ENCODE measurements at regions not wholly inside any gene's neighbourhood (a gene's known extent, or its start where the extent isn't known, plus 50 kb on each side); places are given as distances from the start of the nearest gene placed in this dataset.

DNA sequence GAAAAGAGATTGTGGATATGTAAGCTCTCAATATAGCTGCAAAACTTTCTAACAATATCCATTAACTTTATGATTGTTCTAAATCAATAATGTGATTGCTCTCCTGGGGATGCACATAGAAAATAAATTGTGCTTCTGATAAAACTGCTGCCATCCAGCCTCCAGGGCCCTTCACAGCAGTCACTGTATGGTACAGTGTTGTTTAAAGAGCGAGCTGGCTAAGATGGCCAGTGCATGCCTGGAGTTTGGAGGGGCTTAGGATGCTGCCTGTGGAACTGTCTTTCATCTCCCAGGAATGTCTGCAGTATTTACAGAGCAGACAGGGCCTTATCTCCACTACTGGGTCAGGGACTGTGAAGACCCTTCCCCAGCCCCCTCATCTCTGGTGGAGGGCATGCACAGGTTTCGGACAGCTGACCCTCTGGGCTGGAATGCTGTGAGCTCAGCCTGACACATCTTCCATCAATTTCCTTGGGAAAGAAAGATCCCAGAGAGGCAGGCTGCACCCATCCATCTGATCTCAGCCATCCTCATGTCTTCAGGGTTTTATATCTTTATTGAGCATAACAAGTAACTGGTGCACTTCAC is 137.0 kb downstream of the PLPP3 start:
- Mint-ChIP-seq H3K9me3 (no peaks in the 10 kb centered on the region), H3K27me3 (no peaks in the 10 kb centered on the region), H3K4me3 (no peak overlapping the region), H3K27ac (no peak overlapping the region), H3K4me1 (no peaks in the 10 kb centered on the region)
- ATAC-seq = no peak
- DNase-seq = no peak

DNA sequence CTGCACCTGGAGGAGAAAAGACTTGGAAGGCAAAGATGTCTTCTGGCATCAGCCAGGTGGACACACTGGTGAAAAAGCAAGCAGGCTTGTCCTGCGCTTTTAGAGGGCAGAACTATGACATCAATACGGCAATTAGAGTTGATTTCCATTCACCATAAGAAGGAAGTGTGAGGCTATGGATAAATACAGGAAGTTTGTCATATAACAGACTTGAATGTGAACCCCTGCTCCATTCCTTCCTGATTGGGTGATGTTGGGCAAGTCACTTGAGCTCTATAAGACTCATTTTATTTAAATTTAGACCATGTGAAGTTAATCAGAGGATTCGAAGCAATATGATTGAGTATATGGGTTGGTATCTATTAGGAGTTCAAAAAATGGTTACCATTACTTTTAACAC is 137.8 kb downstream of the PLPP3 start:
- Mint-ChIP-seq H3K27ac (no peak overlapping the region), H3K9me3 (no peaks in the 10 kb centered on the region), H3K4me1 (no peaks in the 10 kb centered on the region), H3K27me3 (no peaks in the 10 kb centered on the region), H3K4me3 (no peak overlapping the region)
- DNase-seq (no peak), ATAC-seq (no peak)

DNA sequence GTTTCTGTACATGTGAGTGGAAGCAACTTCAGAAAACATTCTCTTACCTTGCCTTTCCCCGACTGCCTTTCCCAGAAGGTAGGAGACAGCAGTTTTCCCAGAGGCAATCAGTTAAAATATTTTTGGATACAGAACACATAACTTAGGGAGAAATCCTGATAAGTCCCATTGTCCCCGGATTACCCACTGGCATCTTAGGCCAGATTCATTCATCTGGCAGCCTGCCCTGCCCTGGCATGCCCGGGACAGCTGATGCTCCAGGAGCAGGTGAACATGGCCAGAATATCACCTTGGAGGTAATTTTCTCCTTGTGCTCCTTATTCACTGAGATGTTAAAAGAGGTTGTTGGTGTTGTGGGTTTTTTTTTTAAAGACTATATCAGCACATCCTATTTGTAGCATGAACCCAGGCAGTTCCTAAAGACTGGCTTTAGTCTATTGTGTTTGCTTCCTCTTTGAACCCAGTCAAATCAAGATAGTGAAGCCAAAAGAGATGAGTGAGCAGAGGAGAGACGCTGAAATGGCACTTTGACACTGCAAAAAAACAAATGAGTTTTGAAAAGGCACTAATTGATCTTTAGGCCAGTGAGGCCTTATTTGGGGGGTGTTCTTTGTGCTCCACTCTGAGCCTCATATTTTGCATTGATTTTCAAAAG is 139.6 kb downstream of the PLPP3 start:
- Mint-ChIP-seq H3K27me3 (no peaks in the 10 kb centered on the region), H3K27ac (no peak overlapping the region), H3K4me3 (no peak overlapping the region), H3K9me3 (no peaks in the 10 kb centered on the region), H3K4me1 (no peaks in the 10 kb centered on the region)
- ATAC-seq (no peak), DNase-seq (no peak)

DNA sequence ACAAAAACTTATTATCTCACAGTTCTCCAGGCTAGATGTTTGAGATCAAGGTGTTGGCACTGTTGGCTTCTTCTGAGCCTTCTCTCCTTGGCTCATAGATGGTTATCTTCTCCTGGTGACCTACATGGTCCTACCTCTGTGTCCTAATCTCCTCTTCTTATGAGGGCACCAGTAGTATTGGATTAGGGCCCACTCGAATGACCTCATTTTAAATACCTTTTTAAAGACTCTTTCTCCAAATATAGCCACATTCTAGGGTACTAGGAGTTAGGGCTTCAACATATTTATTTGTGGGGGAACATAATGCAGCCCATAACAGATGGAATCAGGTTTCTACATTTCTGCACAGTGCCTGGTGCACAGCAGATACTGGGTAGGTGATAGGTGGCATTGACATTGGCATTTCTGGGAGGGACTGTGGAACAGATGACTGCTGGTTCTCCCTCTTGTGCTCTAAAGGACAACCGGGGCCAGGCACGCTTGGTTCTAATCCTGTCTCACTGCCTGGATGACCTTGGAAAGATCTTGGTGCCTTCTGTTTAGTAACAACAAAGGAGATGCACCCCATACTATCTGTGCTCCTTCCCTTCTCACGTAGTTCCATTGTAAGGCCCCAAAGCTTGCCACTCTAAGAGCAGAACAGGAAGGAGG is 140.3 kb downstream of the PLPP3 start:
- Mint-ChIP-seq H3K4me1 (no peaks in the 10 kb centered on the region), H3K9me3 (no peaks in the 10 kb centered on the region), H3K27me3 (no peaks in the 10 kb centered on the region), H3K27ac (no peak overlapping the region), H3K4me3 (no peak overlapping the region)
- ATAC-seq = no peak
- DNase-seq = no peak

DNA sequence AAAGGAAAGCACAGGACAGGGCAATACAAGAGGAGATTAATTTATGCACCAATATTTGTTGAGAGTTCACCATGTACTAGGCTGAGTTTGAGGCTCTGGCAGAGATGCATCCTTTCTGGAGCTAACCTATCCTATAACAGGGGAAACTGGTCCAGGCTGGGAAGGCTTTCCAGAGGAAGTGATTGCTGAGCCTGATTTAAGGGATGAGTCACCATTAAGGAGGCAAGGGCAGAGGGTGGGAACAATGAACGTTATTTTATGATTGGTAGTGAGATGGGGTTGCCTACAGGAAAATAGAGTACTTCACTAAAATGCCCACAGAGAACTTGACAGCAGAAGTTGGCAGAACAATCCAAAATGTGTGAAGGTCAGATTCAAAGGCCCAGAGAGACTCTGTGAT is 141.4 kb downstream of the PLPP3 start:
- H3K4me3 Mint-ChIP-seq = no peak overlapping the region
- ATAC-seq (no peak), DNase-seq (no peak)
- H3K9me3 Mint-ChIP-seq = no peaks in the 10 kb centered on the region
- H3K27me3 Mint-ChIP-seq = no peaks in the 10 kb centered on the region
- no peaks in the 10 kb centered on the region for H3K4me1 Mint-ChIP-seq
- no peak overlapping the region for H3K27ac Mint-ChIP-seq

DNA sequence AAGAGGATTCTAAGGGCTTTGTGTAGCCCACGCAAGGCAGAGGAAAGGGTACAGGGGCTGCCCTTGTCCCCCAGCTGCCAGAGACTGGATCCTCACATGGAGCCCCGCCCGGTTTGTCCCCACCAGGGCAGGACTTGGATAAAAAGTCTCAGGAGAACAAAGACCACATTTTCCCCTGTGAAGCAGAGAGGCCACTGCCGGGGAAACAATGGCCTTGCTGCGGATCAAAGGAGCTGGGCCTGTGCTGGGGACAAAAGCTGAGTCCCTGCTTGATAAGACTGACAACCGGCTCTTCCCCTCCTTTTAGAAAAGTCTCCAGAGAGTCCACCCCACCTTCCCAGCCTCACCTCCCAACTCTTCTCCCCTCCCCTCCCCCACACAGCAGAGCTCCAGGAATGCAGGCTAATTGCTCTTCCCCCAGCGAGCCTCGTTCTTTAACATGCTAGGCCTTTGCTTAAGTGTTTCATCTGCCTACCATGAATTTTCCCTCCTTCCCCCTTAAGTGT is 142.4 kb downstream of the PLPP3 start:
- Mint-ChIP-seq H3K4me3 (no peak overlapping the region), H3K27ac (no peak overlapping the region), H3K4me1 (no peaks in the 10 kb centered on the region), H3K9me3 (no peaks in the 10 kb centered on the region), H3K27me3 (no peaks in the 10 kb centered on the region)
- ATAC-seq (no peak), DNase-seq (no peak)

DNA sequence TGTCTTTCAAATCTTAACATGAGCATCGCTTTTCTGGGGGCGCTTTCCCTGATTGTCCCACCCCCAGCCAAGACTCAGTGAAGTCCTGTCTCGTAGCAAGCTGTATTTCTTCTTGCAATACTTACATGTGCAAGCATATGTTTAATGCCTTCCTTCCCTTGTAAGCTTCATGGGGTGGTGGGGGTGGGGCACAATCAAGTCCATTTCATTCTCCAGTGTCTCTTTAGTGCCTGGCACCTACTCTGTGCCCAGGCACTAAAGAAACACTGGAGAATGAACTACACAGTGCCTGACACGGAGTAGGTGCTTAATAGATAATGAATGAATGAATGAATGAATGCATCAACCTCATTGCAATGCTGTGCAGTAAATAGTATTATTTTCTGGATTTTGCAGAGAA is 143.1 kb downstream of the PLPP3 start:
- H3K27me3 Mint-ChIP-seq = no peaks in the 10 kb centered on the region
- H3K27ac Mint-ChIP-seq = no peak overlapping the region
- no peak for ATAC-seq
- no peaks in the 10 kb centered on the region for H3K4me1 Mint-ChIP-seq
- H3K4me3 Mint-ChIP-seq = no peak overlapping the region
- no peak for DNase-seq
- no peaks in the 10 kb centered on the region for H3K9me3 Mint-ChIP-seq

DNA sequence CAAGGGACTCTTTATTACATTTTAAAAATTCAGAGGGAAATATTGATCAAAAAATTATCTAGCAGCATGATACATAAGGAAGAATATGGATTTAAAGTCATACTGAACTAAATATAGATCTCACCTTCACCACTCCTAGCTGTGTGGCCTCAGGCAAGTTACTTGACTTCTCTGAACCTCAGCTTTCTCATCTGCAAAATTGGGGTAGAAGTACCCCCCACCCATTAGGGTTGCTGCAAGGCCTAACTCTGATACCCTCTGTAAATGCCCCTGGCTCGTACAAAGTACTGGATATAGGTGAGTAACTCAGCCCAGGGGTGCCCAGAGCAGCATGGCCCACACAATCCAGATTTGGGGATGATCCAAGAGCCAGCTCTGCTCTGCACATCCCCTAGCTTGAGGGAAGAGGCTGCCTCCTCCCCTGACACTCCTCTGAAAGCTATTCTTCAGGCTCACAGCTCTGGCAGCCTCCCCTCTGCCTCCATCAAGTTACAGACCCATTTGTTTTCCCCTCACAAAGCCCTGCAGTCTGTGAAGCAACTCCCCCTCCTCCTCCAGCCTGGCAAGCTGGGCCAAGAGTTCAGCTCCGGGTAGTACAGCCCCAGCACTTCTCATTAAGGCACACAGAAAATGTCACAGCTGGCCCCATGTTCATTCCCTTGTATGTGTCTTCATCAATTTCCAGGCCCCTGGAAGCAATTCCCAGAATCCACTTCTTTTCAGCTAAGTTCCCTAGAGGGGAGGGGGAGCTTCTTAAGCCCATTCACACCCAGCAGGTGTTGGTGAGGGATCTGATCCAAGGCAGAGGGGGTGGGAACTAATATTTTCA is 143.7 kb downstream of the PLPP3 start:
- ATAC-seq = no peak
- H3K4me3 Mint-ChIP-seq = no peak overlapping the region
- H3K4me1 Mint-ChIP-seq = no peaks in the 10 kb centered on the region
- H3K9me3 Mint-ChIP-seq = no peaks in the 10 kb centered on the region
- H3K27me3 Mint-ChIP-seq = no peaks in the 10 kb centered on the region
- no peak overlapping the region for H3K27ac Mint-ChIP-seq
- DNase-seq = no peak

DNA sequence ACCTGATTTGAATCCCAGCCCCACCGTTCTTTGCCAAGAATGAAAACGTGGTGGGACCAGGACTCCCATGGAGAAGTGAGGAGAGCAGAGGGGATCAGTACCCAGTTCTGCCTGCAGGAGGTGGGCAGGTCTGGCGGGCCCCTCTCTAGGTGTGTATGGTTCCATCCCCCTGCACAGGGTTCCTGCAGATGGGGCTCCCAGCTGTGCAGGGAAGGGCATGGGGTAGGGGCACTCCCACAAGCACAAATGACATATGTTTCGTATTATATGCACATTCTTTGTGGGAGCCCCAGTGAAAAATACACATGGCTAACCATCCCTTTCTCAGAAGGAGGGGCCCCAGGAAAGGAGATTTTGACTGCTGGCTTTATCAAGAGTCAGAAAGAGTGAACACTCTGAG is 144.6 kb downstream of the PLPP3 start:
- H3K4me3 Mint-ChIP-seq = no peak overlapping the region
- no peak for ATAC-seq
- H3K9me3 Mint-ChIP-seq = no peaks in the 10 kb centered on the region
- H3K27ac Mint-ChIP-seq = no peak overlapping the region
- H3K27me3 Mint-ChIP-seq = no peaks in the 10 kb centered on the region
- H3K4me1 Mint-ChIP-seq = no peaks in the 10 kb centered on the region
- no peak for DNase-seq

DNA sequence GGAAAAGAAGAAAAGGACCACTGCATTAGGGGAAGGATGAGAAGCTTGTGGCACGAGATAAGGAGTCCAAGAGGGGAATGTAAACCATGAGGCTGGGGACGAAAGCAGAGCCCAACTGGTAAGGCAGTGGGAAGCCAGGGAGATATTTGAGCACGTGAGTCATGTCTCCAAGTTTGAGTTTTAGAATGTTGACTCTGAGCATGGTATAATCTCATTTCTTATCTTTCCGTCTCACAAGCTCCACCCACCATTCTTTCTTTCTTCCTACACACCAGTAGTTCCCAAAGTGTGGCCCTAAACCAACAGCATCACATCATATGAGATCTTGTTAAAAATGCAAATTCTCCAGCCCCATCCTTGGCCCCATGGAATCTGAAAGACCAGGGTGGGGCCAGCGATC is 145.3 kb downstream of the PLPP3 start:
- H3K27ac Mint-ChIP-seq = no peak overlapping the region
- no peaks in the 10 kb centered on the region for H3K27me3 Mint-ChIP-seq
- H3K4me3 Mint-ChIP-seq = no peak overlapping the region
- no peaks in the 10 kb centered on the region for H3K9me3 Mint-ChIP-seq
- H3K4me1 Mint-ChIP-seq = no peaks in the 10 kb centered on the region
- no peak for DNase-seq
- no peak for ATAC-seq

DNA sequence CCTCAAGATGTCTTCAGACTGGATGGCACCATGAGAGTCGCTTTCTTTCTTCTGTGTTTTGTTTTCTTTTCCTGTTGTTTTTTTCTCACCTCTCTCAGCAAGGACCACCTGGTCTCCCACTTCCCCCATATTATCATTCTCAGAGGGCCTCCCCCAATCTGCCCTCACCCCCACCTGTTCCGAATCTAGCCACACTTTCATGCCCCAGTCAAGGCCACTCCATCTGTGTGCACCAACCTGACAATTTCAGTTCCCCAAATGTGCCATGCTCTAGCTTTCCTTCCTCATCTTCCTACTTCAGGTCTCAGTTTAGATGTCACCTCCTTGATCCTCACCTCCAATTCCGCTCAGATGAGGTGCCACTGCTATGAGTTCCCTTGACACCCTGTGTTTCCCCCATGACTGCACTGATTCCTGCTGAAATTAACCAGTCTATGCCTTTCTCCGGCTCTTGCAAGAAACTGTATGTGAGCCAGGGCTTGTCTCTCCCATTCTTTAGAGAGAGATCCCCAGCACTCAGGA is 146.2 kb downstream of the PLPP3 start:
- H3K9me3 Mint-ChIP-seq = no peaks in the 10 kb centered on the region
- H3K4me3 Mint-ChIP-seq = no peak overlapping the region
- no peak for DNase-seq
- H3K27me3 Mint-ChIP-seq = no peaks in the 10 kb centered on the region
- ATAC-seq = no peak
- no peak overlapping the region for H3K27ac Mint-ChIP-seq
- no peaks in the 10 kb centered on the region for H3K4me1 Mint-ChIP-seq

DNA sequence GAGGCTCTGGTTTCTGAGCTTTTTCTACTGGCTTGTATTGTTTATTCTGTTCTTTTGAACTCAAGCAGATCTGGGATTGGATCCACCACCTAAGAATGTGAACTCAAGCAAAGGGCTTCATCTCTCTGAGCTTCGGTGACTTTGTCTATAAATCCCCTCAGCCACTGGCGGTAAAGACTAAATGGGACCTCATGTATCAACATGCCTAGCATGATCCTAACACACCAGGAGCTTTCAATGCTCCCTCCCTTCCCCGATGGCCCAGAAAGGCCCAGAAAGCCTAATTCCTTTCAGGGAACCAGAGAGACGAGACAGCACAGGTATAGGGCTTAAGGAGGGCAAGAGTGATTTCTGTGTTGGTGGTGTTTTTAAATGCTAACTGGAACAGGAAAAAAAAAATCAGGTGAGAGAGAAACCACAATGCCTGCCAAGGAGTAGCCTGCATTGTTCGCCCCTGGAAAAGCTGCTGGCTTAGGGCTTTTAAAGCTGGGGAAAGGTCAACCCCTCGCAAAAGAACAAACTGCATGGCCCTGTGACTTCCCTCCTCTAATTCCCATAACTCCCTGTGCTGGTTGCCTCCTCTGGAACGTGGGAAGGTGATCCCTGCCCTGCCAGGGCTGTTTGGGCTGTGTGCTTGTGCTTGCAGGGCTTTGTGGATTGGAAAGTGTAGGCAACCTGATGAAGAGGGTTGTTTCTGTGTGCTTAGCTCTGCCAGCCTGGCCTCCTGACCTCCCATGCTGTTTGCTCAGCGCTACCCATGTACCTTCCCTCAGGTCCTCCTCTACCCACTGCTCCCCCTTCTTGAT is 147.0 kb downstream of the PLPP3 start:
- Mint-ChIP-seq H3K4me1 (no peaks in the 10 kb centered on the region), H3K9me3 (peaks cover 0 to 3% of the 10 kb centered on the region in 2 donors), H3K27ac (no peak overlapping the region), H3K4me3 (no peak overlapping the region), H3K27me3 (no peaks in the 10 kb centered on the region)
- DNase-seq (no peak), ATAC-seq (no peak)

DNA sequence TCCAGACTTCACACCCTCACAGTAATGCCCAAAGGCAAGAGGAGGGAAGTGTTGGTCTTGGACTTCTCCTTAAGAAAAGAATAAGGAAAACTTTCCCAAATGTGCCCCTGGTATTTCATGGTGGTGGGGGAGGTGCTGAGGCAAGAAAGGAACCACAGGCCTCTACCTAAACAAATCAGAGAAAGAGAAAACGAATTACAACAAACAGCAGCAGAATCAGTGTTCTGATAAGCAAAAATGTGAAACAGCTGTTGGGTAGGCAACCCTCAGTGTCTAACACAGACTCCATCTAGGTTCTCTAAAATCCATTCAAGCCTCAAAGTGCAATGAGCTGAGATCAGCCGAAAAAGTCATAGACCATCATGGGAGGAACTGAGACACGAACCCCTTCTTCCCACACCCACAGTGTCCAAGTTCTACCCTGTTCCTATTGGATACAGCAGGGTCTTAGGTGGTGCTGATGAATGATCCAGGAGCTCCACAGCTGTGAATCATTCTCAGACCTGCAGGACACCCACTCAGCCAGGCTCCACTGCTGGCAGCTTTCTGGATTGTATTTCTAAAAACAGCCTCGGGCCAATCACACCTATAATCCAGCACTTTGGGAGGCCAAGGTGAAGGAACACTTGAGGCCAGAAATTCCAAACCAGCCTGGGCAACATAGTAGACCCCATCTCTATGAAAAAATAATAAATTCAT is 149.1 kb downstream of the PLPP3 start:
- Mint-ChIP-seq H3K9me3 (peaks cover 4 to 13% of the 10 kb centered on the region in 2 donors), H3K27ac (no peak overlapping the region), H3K4me1 (no peaks in the 10 kb centered on the region), H3K27me3 (no peaks in the 10 kb centered on the region), H3K4me3 (no peak overlapping the region)
- ATAC-seq (no peak), DNase-seq (no peak)

DNA sequence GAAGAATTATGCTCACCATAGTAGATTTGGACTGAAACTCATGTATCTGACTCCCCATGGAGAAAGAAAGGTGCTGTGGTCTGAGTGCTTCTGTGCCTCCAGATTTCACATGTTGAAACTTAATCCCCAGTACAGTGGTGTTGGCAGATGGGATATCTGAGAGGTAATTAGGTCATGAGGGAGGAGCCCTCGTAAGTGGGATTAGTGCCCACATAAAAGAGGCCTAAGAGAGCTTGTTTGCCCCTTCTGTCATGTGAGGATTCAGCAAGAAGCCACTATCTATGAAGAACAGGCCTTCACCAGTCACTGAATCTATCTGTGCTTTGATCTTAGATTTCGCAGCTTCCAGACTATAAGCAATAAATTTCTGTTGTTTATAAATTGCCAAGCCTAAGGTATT is 150.1 kb downstream of the PLPP3 start:
- no peak overlapping the region for H3K27ac Mint-ChIP-seq
- no peak overlapping the region for H3K4me3 Mint-ChIP-seq
- H3K4me1 Mint-ChIP-seq = no peaks in the 10 kb centered on the region
- no peak for ATAC-seq
- H3K27me3 Mint-ChIP-seq = no peaks in the 10 kb centered on the region
- no peak for DNase-seq
- H3K9me3 Mint-ChIP-seq = peaks cover 4 to 13% of the 10 kb centered on the region in 2 donors
